ENCODE measurements at regions not wholly inside any gene's neighbourhood (a gene's known extent, or its start where the extent isn't known, plus 50 kb on each side); places are given as distances from the start of the nearest gene placed in this dataset.

- TF ChIP-seq CTCF (conservative IDR thresholded peaks at IDR 0.05; ENCODE audit: low read length) (no peak), EZH2phosphoT487 (IDR thresholded peaks at IDR 0.05; ENCODE audit: borderline replicate concordance) (no peak)
Observed at GRCh38 chr19:14317157-14317556, 64.1 kb upstream of the ADGRE5 start.
